GM10266 (cell line): ENCODE measurements at regions not wholly inside any gene's neighbourhood (a gene's known extent, or its start where the extent isn't known, plus 50 kb on each side); places are given as distances from the start of the nearest gene placed in this dataset.

Experiments used
- DNase-seq: peaks from one replicate; pipeline ENCODE4 v3.0.0; 2012; ENCODE audit errors: extremely low spot score
- CTCF ChIP-seq: IDR thresholded peaks from 2 replicates; pipeline ENCODE4 v1.5.1; 2012; ENCODE audit warnings: mild to moderate bottlenecking, low read depth; ENCODE audit not compliant: control insufficient read depth, insufficient read depth; ENCODE audit errors: missing control alignments

- no peak for TF ChIP-seq CTCF
- no peak for DNase-seq
These were observed 899.7 kb upstream of the CDH2 start for GRCh38 chr18:29076645-29077044.

GRCh38 chr18:29074147-29074546 is 897.2 kb upstream of the CDH2 start:
- no peak for TF ChIP-seq CTCF
- no peak for DNase-seq

- TF ChIP-seq CTCF: no peak
- no peak for DNase-seq
These were observed 894.9 kb upstream of the CDH2 start for GRCh38 chr18:29071869-29072268.

- DNase-seq: no peak
- no peak for TF ChIP-seq CTCF
These were observed 886.4 kb upstream of the CDH2 start for GRCh38 chr18:29063346-29063745.

GRCh38 chr18:29062921-29063320 is 886.0 kb upstream of the CDH2 start:
- TF ChIP-seq CTCF: no peak

GRCh38 chr18:29060349-29060748 is 883.4 kb upstream of the CDH2 start:
- DNase-seq: no peak
- TF ChIP-seq CTCF: no peak

More at GRCh38 chr18:29062921-29063320, 886.0 kb upstream of the CDH2 start:
- no peak for DNase-seq

- no peak for DNase-seq
- TF ChIP-seq CTCF: no peak
These were observed 880.8 kb upstream of the CDH2 start for GRCh38 chr18:29057703-29058102.

GRCh38 chr18:29056800-29057199 is 879.9 kb upstream of the CDH2 start:
- DNase-seq: no peak

More at GRCh38 chr18:29056800-29057199, 879.9 kb upstream of the CDH2 start:
- no peak for TF ChIP-seq CTCF
